IPS-15b (cell line): ENCODE measurements at regions not wholly inside any gene's neighbourhood (a gene's known extent, or its start where the extent isn't known, plus 50 kb on each side); places are given as distances from the start of the nearest gene placed in this dataset.

Source experiments
- H3K27me3 ChIP-seq: one replicate; pipeline ENCODE4 v1.6.1; 2013; ENCODE audit warnings: low read length; ENCODE audit not compliant: control insufficient read depth, insufficient read depth
- H3K36me3 ChIP-seq: one replicate; pipeline ENCODE4 v1.6.1; 2013; ENCODE audit warnings: low read length; ENCODE audit not compliant: control insufficient read depth, insufficient read depth
- H3K4me1 ChIP-seq: one replicate; pipeline ENCODE4 v1.6.1; 2013; ENCODE audit warnings: mild to moderate bottlenecking, low read length; ENCODE audit not compliant: control insufficient read depth, insufficient read depth
- H3K4me3 ChIP-seq: one replicate; pipeline ENCODE4 v1.5.1; 2013; ENCODE audit warnings: low read depth, low read length
- H3K9ac ChIP-seq: one replicate; pipeline ENCODE4 v1.6.1; 2013; ENCODE audit warnings: low read depth, mild to moderate bottlenecking, low read length
- H3K9me3 ChIP-seq: one replicate; pipeline ENCODE4 v1.6.1; 2013; ENCODE audit warnings: mild to moderate bottlenecking, low read length; ENCODE audit not compliant: control insufficient read depth, insufficient read depth

- no peaks in the 10 kb centered on the region for H3K27me3 ChIP-seq
- no peaks in the 10 kb centered on the region for H3K36me3 ChIP-seq
- H3K4me1 ChIP-seq: peaks cover 6% of the 10 kb centered on the region
- H3K9ac ChIP-seq: no peak overlapping the region
- peaks cover 16% of the 10 kb centered on the region for H3K9me3 ChIP-seq
- no peak overlapping the region for H3K4me3 ChIP-seq
These were observed 262.8 kb downstream of the ZEB2 start for GRCh38 chr2:144256996-144257707.

- Histone ChIP-seq H3K9me3 (peaks cover 16% of the 10 kb centered on the region), H3K27me3 (no peaks in the 10 kb centered on the region), H3K4me1 (no peaks in the 10 kb centered on the region), H3K4me3 (no peak overlapping the region), H3K9ac (no peak overlapping the region), H3K36me3 (no peaks in the 10 kb centered on the region)
These were observed 265.3 kb downstream of the ZEB2 start for GRCh38 chr2:144254342-144255235.

- Histone ChIP-seq H3K9me3 (peaks cover 16% of the 10 kb centered on the region), H3K27me3 (no peaks in the 10 kb centered on the region), H3K36me3 (no peaks in the 10 kb centered on the region), H3K4me3 (no peak overlapping the region), H3K9ac (no peak overlapping the region), H3K4me1 (no peaks in the 10 kb centered on the region)
These were observed 266.2 kb downstream of the ZEB2 start for GRCh38 chr2:144253743-144254142.

- Histone ChIP-seq H3K9me3 (peaks cover 16% of the 10 kb centered on the region), H3K4me3 (no peak overlapping the region), H3K9ac (no peak overlapping the region), H3K4me1 (no peaks in the 10 kb centered on the region), H3K27me3 (no peaks in the 10 kb centered on the region), H3K36me3 (no peaks in the 10 kb centered on the region)
These were observed 267.2 kb downstream of the ZEB2 start for GRCh38 chr2:144252694-144253093.

- peaks cover 9% of the 10 kb centered on the region for H3K9me3 ChIP-seq
- no peak overlapping the region for H3K9ac ChIP-seq
- H3K4me3 ChIP-seq: no peak overlapping the region
- no peaks in the 10 kb centered on the region for H3K27me3 ChIP-seq
- H3K36me3 ChIP-seq: no peaks in the 10 kb centered on the region
- no peaks in the 10 kb centered on the region for H3K4me1 ChIP-seq
These were observed 270.8 kb downstream of the ZEB2 start for GRCh38 chr2:144249035-144249637.

GRCh38 chr2:144248350-144249034, 271.4 kb downstream of the ZEB2 start:
- Histone ChIP-seq H3K9me3 (peaks cover 4% of the 10 kb centered on the region), H3K4me3 (no peak overlapping the region), H3K9ac (no peak overlapping the region), H3K27me3 (no peaks in the 10 kb centered on the region), H3K4me1 (no peaks in the 10 kb centered on the region), H3K36me3 (no peaks in the 10 kb centered on the region)

- H3K9ac ChIP-seq: no peak overlapping the region
- H3K4me3 ChIP-seq: no peak overlapping the region
- no peaks in the 10 kb centered on the region for H3K36me3 ChIP-seq
- peaks cover 7% of the 10 kb centered on the region for H3K4me1 ChIP-seq
- H3K27me3 ChIP-seq: no peaks in the 10 kb centered on the region
- H3K9me3 ChIP-seq: no peaks in the 10 kb centered on the region
These were observed 275.0 kb downstream of the ZEB2 start for GRCh38 chr2:144244938-144245337.

- no peaks in the 10 kb centered on the region for H3K27me3 ChIP-seq
- peaks cover 12% of the 10 kb centered on the region for H3K4me1 ChIP-seq
- no peaks in the 10 kb centered on the region for H3K36me3 ChIP-seq
- H3K9me3 ChIP-seq: no peaks in the 10 kb centered on the region
- no peak overlapping the region for H3K9ac ChIP-seq
- no peak overlapping the region for H3K4me3 ChIP-seq
These were observed 277.6 kb downstream of the ZEB2 start for GRCh38 chr2:144242311-144242710.

- Histone ChIP-seq H3K36me3 (no peaks in the 10 kb centered on the region), H3K9ac (no peak overlapping the region), H3K9me3 (no peaks in the 10 kb centered on the region), H3K27me3 (no peaks in the 10 kb centered on the region), H3K4me3 (no peak overlapping the region), H3K4me1 (peaks cover 12% of the 10 kb centered on the region)
These were observed 278.1 kb downstream of the ZEB2 start for GRCh38 chr2:144241801-144242200.

- no peaks in the 10 kb centered on the region for H3K36me3 ChIP-seq
- H3K4me3 ChIP-seq: no peak overlapping the region
- peaks cover 12% of the 10 kb centered on the region for H3K4me1 ChIP-seq
- H3K9ac ChIP-seq: no peak overlapping the region
- H3K9me3 ChIP-seq: no peaks in the 10 kb centered on the region
- no peaks in the 10 kb centered on the region for H3K27me3 ChIP-seq
These were observed 279.1 kb downstream of the ZEB2 start for GRCh38 chr2:144240656-144241339.

GRCh38 chr2:144239726-144240125, 280.2 kb downstream of the ZEB2 start:
- Histone ChIP-seq H3K36me3 (no peaks in the 10 kb centered on the region), H3K9me3 (no peaks in the 10 kb centered on the region), H3K27me3 (no peaks in the 10 kb centered on the region), H3K4me1 (peaks cover 12% of the 10 kb centered on the region), H3K9ac (no peak overlapping the region), H3K4me3 (no peak overlapping the region)
